DMS114 treated with DMSO at 0.1 percent for 48 hours (cell line): ENCODE measurements at regions not wholly inside any gene's neighbourhood (a gene's known extent, or its start where the extent isn't known, plus 50 kb on each side); places are given as distances from the start of the nearest gene placed in this dataset.
"Not testable (repeated sequence)": the region's sequence is repeated elsewhere in the genome, so short reads cannot be mapped to it uniquely, and the experiment has no call there.

ENCODE experiments used
- DNase-seq: peaks from one replicate; lab custom pipeline; 2025; ENCODE audit not compliant: unreplicated experiment; lab: John Stamatoyannopoulos, UW

DNA sequence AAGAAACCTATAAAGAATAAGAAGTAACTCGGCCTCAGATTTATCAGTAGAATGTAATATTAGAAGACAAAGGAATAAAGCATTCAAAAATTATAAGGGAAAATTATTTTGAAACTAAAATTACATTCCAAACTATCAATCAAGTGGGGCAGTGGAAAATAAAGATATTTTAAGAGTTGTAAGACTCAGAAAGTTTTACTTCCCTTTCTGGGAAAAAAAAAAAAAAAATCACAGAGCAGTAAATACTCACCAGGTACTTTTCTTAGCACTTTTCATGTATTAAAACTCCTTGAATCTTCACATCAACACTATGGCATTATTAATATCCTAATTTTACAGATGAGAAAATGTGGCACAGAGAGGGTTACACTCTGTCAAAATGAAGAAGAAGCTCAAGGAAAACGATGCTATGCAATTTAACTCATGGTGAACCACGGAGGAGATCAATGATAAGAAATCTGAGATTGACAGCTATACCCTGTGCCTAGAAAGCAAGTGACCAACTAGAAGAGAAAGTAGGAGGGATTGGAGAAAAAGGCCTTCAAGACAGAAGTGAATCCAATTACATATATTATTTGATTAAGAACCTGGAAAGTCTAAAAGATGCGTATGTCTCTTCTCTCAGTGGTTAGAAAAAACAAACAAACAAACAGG lies 238.9 kb upstream of the ID2 start:
- DNase-seq: no peak

DNA sequence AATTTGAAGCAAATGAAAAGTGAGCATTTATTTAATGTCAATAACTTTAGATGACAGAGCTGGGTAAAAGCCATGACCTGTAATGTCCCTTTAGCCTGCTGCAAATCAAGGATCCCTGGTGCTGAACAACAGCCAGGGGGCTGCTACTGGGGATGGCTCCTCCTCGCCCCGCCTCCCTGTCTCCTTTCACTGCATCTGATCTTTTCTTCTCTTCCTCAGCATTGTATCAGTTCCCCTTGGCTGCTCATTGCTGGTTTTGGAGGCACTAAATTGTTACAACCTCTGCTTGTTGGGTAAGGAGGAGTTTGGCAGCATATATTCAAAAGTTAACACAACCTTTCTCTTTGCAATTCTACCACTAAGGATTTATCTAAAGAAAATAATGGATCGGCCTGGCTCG lies 236.3 kb upstream of the ID2 start:
- DNase-seq: no peak

DNA sequence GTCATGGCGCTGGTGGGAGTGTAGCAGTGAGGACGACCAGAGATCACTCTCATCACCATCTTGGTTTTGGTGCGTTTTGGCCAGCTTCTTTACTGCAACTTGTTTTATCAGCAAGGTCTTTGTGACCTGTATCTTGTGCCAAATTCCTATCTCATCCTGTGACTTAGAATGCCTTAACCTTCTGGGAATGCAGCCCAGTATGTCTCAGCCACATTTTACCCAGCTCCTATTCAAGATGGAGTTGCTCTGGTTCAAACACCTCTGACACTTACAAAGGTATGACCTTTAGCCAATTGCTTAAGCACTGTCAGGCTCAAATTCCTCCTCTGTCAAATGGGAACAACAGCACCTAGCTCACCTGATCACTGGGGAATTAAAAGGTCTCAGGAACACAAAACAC lies 235.1 kb upstream of the ID2 start:
- not testable (repeated sequence) for DNase-seq

DNA sequence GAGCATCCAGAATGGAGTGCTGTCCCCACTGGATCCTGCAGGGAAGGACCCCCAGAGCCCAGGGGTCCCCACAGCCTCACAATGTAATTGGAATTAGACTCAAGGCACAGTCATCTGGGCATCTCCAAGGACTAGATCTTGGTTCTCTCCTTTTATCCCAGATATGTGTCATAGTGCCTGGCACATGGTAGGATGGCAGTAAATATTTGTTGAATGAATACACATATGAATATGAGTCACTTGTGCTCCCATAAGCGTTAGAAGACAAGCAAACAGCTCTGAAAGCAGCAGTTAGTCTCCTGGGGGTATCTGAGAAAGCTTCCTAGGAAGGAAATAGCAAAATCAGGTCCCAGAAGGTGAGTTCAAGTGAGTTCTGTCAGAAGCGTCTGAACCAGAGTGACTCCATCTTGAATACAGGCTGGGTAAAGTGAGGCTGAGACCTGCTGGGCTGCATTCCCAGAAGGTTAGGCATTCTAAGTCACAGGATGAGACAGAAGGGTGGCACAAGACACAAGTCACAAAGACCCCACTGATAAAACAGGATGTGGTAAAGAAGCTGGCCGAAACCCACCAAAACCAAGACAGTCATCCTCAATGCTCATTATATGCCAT lies 234.1 kb upstream of the ID2 start:
- DNase-seq: no peak

DNA sequence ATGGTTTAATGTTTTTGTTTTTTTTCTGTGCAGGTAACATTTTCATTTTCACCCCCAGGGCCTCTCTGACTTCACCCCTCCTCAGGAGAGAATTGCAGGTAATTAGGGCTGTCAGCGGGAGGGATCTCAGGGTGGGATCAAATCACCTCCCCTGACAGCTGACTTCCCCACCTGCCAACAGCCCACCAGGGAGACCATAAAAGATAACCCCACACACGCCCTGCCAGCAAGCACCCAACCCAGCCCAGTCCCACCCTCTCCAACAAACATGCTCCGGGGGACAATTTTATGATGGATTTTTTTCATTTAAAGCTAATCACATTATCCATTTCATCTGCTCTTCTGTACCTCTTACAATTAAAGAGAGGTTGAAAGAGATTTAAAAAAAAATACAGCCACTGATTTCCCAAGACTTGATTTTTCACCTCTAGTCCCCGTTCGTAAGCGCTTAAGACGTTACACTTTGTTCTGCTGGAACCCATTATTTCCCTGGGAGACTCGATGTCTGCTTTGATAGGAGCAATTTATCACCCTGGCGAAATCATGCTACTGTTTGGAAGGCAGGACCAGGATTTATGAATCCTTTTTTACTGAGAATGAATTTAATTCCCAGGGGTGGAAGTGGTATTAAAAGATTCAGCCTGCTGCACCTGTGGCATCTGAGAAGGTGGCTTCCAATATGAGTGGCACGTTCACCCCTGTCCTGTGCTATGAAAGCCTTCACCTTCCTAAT lies 232.9 kb upstream of the ID2 start:
- no peak for DNase-seq

DNA sequence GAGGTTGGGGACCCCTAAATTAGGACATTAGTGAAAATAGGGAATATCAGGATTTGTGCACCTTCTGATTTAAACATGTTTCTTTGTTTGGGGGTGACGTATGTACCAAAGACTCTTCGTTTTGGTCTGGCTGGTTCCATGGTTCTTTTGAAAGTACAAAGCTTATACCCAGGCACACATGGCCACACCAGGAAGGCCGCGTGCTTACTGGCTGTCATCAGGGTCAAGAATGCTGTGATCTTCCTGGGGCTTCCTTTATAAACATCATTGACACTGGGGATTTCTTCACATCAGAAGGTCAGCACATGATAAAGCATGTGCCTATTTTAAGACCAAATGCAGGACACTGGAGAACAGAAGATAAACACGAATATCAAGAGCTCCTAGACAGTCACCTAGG lies 230.6 kb upstream of the ID2 start:
- no peak for DNase-seq

DNA sequence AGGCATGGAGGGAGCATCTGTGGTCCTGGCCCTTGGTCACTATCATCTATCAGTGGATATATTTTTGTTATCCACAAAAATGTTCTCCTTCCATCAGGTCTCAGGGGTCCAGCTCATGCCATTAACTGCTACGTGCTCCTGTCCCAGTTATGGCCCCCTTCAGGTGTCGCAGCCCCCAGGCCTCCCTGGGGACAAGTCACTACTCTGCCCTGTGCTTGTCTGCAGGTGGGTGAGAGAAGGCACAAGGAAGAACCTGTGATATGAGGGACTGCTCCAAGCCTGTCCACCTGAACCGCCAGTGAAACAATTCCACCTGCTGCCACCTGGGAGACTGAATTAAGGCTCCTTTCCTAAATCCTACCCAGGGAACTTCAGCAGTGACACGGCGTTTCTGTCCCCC lies 229.6 kb upstream of the ID2 start:
- no peak for DNase-seq

DNA sequence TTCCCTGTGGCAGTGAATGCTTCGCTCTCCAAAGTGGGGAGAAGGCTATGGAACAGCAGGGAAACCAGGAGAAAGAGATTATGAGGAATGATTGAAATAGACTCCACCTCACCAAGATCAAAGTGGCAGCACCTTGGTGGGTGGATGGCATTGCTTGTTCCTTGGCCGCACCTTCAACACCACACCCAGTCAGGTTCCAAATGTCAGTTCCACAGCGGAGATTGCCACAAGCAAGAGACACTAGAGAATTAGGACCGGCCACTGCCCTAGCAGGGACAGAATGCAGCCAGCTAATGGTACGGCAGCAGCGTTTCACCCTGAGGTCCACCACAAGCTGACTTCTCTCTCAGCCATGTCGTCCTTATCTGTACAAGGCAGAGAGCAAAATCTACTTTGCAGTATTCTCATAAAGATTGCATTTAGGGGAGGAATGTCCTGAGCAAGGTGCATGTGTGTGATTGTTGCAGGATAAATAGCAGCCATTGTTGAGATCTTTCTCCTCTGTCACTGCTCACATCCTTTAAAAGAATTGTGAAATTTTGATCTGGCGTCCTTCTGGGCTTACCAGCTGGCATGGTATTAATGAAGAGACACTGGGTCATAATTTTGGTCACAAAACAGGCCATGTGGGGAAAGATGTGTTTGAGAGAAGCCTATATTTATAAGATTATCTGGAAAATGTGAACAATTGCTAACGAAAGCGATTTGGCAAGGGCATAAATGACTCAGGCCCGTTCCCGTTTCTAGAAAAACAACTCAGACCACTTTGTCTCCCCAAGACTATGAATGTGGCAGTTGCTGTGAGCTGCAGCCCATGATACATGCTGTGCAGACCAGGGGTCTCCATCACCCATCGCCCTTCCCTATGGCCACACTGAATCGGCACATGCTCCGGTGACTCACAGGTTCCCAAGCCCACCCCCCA lies 228.6 kb upstream of the ID2 start:
- DNase-seq: no peak

DNA sequence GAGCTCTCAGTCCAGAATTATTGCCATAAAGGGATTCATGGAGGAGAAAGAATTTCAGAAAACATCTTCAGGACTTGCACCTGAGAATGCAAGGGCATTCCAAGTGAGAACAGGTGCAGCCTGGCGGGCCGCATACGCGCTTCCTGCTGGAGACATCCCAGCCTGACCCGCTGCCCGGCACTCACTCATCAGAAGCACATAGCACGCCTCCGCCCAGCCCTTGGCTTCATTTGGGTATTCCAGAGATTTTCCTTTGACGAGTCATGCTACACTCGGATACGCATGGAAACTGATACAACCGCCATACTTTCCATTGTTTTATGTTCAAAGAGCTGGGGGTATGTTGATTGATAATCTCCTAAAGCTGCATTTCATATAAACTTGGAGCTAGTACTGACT lies 228.0 kb upstream of the ID2 start:
- DNase-seq: no peak

DNA sequence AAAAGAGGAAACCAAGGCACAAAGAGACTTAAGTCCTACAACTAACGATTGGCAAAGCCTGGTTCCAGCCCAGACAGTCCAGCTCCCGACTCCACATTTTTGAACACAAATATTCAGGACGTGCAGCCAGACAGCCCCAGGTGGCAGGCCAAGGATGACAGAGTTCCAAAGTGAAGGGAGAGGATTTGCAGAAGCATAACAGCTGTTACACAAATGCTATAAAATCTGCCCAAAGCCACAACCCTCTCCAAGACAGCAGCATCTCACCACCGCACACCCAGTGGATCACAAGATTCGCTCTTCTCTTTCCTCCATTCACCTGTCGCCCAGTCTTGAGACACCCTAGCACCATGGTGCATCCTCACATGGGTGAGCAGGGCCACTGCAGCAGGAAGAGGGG lies 227.1 kb upstream of the ID2 start:
- no peak for DNase-seq

DNA sequence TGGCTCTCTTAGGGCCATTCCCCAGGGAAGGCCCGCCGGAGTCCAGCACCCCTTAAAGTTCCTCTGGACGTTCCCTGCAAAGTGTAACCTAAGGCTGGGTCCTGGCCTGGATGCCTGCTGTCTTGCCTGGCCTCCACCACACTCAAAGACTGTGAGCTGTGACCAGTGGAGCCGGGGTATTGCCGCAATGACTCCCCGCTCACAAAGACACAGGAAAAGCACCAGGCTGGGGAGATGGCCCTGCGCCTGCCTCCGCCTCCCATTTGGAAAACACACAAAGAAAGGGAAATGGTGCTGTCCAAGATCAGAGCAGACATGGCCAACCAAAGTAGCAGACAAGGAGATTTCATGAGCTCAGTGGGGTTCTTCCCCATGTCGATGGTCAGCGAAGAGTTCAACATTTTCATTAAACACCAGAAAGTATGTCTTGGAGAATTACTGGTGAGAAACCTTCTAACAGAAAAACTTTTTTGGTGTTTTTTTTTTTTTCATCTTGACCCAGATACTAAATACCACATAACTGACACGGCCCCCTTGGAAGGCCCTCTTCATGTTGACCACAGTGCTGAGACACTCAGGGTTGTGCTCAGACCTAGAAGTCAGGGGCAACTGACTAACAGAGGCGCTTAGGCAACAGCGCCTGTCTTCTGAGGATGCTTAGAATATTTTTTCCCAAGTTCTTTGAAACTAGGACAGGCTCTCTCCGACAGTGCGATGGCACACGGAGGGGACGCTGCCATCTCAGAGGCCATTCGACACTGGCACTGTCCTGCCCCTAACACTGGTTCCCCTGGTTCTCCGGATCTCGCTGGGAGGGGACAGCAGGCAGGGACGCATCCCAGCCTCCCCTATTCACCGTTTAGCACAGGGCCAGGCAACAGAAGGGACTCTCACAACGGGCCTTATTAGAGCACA lies 226.4 kb upstream of the ID2 start:
- DNase-seq: no peak

DNA sequence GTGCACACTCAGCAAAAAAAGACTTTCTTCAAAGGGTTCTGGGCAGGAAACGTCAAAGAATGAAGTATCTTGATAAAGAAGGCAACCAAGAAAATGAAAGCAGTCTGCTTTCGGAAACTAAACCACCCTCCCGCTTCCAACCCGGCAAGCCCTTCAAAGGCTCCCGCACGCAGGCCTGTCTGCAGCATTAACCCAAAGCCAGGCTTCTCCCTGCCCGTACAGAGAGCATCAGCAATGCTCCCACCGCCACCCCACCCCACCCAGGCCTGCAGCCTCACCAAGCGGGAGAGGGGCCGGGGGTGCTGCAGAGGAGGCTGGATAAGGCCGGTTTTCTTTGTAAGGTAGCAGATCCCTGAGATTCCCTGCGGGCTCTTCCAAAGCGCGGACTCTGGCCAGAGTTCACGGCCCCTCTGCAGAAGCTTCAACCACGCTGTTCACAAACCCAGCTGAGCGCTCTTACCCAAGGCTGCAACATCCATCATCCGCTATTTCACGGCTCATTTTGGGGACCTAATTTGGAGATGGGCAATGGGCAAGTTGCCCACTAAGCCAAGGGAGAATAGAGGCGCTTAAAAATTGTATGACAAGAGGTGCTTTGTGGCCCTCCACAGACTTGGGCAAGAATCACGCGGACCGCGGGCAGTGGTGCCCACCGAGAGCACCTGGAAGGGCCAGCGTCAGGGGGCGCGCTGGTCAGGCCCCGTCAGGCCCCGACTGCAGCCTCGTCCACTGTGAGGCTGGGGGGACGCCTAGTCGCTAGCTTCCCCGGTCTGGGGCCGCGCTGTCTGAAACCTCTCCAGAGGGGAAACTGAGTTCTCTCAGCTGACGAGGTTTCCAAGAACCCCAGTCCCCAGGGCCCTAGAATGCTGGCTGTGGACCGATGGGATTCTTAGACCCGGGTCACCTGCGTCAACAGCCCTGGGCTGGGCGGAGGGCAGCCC lies 225.4 kb upstream of the ID2 start:
- DNase-seq: no peak

DNA sequence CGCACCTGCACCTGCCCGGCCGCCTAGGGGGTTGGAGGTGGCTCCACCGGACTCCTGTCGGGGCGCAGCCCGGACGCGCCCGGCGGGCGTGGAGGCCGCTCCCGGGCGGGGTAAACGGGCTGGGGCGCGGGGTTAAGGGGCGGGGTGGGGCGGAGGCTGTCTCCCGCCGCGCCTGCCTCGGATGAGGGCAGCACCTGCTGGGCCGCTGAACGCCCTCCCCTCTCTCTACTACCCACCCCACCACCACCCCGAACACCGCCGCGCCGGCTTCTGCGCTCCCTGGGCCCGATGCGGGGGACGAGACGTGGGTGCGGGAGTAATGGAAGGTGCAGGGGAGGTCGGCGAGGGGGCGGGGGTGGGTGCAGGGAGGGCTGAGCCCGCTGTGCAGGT lies 224.8 kb upstream of the ID2 start:
- DNase-seq: no peak

DNA sequence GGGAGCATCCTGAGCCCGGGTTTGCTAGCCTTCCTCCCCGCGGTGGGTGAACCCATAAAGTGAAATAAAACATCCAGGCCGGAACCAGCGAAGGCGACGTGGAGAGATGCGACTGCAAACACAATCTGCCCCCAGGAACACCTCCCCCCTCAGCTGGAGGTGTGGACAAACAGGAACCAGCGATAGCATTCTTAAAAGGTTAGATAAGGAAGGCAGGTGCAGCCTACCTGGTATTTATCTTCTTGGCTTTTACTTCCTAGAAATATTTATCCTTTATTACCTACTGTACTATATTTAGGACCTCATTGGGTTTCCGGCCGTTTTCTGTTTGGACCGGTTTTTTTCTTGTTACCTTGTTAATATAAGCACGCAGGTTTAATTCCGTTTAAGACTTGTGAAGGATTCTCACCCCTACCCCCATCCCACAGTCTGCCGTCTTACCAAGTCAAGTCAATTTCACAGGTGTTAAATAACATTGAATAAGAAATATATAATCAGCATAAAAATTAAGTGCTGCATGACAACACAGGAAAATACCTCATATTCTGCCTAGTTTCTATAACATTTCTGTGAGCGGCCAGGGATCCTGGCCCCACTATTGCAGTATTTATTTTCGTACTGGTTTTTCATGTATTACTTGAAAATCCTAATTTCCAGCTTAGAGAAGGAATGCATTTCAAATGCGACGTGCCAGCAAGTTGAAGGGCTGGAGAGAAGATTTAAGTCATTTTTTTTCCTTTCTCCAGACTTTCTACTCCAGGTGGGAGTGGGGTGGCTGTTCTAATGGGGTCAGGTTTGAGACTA lies 224.0 kb upstream of the ID2 start:
- no peak for DNase-seq

DNA sequence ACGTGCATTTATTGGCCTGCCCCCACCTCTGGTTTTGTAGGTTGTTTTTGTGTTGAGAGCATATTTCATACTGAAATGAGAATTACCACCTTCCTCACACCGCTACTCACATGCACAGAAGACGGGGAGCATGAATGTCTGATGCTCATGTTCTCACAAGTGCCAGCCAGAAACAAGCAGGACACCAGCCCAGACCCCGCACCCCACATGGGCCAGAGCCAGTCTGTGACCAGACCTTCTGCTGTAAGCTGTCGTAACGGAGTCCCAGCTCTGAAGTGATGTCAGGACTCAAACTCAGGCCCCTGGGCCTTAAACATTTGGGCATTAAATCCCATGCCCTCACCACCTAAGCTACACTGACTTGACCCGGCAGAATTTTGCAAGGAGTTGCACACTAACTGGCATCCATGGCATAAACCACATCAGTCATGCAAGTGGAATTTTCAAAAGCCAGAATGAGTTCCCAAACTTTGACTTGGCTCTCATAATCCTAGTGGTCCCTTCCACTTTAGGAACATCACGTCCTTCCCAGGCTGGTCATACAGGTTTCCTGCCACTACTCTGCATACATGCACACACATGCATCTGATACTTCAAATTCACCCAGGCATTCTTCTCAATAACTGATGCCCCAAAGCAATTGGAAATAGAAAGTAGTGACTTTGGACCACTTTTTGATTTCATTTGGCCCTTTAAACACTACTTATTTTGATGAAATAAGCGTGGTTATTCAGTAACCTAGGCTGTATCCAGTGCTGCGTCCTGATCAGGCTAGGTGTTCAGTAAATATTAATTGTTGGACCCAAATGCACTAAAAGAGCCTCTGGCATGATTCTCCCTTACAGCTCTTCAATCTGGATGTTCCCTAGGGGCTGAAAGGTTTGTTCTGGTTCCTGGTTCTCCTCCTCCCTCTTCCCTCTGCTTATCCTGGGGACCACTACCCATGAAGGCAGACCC lies 223.1 kb upstream of the ID2 start:
- DNase-seq: no peak

DNA sequence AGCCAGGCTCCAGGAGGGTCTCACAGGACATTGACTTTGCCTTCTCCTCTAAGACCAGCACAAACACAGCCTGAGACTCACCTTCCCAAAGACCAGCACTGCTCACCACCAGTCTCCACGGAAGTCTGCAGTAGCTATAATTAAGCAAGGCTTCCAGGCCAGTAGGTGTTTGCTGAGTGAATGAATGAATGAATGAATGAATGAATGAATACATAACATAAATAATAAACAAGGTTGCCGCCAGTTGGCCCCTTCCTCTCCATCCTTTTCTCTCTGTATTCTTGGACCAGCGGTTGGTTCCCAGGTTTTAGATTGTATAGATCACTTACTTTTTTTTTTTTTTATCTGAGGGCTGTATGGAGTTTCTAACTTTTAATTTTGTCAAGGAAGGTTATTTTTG lies 222.4 kb upstream of the ID2 start:
- no peak for DNase-seq

DNA sequence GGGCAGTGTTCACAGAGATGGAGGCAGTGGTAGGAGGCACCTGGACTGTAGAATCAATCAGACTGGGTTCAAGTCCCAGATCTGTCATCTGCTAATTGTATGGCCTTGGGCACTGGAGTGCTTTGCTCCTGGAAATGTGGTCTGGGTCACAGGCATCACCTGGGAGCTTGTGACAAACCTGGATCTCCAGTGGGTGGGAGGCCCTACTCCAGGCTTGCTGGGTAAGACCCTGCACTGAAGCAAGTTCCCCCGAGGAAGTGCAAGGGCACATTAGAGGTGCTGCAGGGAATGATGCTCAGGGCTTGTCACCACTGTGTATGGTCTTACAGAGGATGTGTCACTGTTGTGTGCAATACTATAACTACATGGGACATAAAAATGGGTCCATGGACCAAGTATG lies 220.5 kb upstream of the ID2 start:
- no peak for DNase-seq
